Stimulated activated CD4-positive, alpha-beta T cell treated with anti-CD3 and anti-CD28 coated beads, Interleukin-2, amount 100 ng/mL, for 48 hours (primary cell): ENCODE measurements at regions not wholly inside any gene's neighbourhood (a gene's known extent, or its start where the extent isn't known, plus 50 kb on each side); places are given as distances from the start of the nearest gene placed in this dataset.

Experiments
- DNase-seq, 2 donors: peaks; one replicate each; pipeline ENCODE4 v3.0.0-alpha.2; 2020

- DNase-seq, result no peak
Measured at GRCh38 chr9:11338130-11338529, 725.3 kb upstream of the PTPRD start.

GRCh38 chr9:11340654-11341053 is 727.9 kb upstream of the PTPRD start:
- no peak for DNase-seq

- no peak for DNase-seq
Measured at GRCh38 chr9:11347437-11347836, 734.6 kb upstream of the PTPRD start.

GRCh38 chr9:11348366-11348765 is 735.6 kb upstream of the PTPRD start:
- no peak for DNase-seq

- DNase-seq, result no peak
Measured at GRCh38 chr9:11349187-11349586, 736.4 kb upstream of the PTPRD start.

DNA sequence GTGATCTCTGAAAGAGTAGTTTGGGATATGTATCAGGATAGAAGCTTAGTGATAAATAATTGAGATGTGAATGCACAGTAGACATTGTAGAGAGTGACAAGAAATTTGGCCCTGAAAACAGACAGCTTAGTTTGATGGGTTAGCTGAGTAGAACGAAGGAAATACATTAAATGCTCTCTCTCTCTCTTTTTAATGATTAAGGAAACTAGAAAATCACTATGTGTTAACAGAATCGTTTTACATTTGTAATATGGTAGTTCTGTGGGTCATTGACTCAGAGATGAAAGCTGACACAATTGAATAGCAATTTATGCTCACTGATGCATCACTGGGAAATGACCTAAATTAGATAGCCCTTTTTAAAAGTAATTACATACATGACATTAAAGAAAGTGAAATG is 739.8 kb upstream of the PTPRD start:
- no peak for DNase-seq

DNA sequence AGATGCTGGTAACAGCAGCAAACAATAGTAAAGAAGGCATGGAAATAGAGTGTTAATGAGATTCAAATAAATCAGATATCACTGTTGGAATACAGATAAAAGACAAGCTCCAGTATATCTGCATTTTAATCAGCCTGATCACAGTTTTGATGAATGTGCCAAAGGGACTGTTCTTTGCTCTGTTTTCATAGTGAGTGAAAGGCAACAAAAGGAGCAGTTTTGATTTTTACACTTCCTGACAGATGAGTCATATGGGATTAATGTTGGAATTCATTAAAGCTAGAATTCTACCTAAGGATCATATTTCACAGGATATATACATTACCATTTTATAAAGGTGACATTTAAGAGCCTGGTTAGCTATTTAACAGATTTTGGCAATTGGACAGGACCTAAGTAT is 743.3 kb upstream of the PTPRD start:
- DNase-seq, result no peak

GRCh38 chr9:11366585-11367129 is 753.9 kb upstream of the PTPRD start:
- no peak for DNase-seq

GRCh38 chr9:11374926-11375325 is 762.1 kb upstream of the PTPRD start:
- DNase-seq, result no peak

GRCh38 chr9:11402621-11403020 is 789.8 kb upstream of the PTPRD start:
- DNase-seq, result no peak

- DNase-seq, result no peak
Measured at GRCh38 chr9:11414241-11414640, 801.4 kb upstream of the PTPRD start.

DNA sequence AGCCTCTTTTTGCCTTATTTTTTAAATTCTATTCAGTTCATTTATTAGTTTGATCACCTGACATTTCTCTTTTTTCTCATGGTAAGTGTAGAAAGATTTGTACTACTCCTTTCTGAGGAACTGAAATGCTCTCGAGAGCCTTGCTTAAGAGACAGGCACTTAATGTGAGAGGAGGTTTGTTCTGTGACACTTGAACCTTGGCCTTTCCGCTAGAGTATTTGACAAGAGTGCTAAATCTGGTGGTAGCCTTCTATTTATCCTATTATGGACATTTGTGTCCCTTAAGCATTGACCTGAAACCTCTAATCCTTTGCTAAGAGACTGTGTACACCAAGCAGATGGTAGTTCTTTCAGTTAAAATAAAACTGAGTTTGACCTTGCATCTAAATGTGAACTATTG is 805.0 kb upstream of the PTPRD start:
- DNase-seq, result no peak

DNA sequence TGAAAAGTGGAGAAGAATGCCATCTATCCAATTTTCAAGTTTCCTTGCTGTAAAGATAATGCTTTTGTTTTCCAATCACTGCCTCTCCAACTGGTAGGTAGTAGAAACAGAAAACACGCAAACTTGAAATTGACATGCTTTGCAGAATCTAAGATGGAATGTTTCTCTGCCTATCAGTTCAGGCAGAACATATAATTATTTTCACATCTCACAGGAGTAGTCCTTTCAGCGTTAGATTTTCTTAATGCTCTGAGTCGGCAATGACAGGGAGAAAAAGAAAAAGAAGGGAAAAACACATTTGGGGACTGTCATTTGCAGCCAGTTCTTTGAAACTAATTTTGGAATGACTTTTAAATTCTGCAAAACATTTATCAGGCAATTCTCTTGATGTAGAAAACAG is 818.7 kb upstream of the PTPRD start:
- DNase-seq, result no peak

DNA sequence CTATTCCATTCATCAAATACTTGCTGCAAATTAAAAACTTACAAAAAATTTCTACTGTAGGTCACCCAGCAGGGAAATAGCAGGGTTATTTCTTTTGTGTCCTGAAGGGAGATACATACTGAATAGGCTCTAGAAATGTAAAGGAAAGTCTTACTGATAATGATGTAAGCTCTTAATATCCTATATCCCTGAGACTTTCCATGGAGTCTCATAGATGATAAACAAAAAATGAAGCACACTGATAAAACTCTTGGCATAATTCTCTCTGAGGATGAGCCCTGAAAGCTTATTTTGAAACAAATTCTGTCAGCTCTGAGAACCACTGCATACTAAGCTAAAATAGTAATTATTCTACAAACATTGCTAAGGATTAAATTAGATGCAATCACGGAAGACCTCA is 819.6 kb upstream of the PTPRD start:
- no peak for DNase-seq

DNA sequence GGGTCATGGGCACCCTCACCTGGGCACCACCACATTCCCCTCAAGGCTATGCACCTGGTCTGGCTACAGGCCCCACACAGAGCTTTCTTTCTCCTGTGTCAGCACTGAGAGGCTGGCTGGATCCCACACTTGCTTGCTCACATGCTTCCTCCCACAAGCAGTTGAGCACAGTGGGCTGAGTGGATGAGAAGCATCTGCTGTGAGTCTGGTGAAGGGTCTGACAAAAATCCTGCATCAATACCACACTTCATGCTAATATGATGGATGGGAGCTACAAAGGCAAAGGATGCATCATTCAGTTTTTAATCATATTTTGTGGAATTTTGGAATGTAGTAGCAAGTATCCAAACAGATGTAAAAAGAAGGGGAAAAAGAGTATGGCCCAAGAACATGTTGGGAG is 830.8 kb upstream of the PTPRD start:
- no peak for DNase-seq

DNA sequence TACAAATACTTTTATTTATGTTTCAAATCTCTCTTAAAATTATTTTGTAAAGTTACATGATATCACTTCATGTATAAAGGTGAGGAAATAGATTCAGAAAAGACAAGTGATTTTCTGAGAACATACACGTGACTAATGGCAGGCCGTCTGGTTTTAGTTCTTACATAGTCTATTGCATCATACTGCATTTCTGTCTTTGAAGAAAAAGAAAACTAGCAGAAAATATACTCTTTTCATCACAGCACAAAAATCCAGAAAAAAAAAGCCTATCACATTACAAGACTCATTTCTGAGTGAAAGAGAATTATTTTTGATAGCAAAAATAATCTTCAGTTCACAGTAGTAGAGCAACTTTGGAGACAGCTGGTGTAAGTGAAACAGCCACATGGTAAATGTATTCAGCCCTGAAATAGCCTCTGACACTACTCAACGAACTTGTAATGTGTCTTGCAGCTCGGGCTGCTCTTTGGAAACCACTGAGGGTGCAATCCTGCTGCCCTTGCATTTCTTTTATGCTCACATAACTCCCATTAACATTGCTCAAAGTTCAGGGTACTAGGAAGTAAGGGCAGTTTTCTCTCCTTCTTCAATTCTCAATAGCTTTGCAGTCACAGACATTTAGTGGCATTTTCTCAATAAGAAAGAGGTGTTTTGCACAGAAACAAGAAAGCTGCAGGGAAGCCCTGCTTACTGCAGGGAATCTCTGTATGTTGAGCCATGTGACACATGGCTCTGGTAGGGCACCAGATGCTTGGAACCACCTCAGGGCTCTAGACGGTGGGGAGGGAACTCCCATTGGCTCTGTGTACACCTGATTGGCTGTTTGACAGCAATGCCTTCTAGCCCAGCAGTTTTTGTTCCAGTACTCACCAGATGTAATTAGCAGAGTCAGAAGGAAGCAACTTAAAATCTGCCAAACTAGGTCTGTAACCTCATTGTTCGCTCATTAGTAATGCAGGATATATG is 845.3 kb upstream of the PTPRD start:
- no peak for DNase-seq

DNA sequence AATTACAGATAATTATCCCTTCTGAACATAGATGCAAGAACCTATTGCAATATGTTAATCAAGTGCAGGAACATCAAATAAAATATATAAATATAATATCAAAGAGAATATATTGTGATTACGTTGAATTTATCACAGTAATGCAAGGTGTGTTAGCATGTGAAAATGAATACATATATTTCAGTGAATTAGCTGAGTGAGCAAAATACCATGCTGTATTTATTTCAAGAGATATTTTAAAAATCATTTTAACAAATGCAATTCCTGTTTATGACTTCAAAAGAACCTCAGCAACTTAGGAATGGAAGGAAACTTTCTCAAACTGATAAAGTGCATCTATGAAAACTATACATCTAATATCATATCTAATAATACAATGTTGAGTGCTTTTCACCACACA is 856.9 kb upstream of the PTPRD start:
- DNase-seq, result no peak

DNA sequence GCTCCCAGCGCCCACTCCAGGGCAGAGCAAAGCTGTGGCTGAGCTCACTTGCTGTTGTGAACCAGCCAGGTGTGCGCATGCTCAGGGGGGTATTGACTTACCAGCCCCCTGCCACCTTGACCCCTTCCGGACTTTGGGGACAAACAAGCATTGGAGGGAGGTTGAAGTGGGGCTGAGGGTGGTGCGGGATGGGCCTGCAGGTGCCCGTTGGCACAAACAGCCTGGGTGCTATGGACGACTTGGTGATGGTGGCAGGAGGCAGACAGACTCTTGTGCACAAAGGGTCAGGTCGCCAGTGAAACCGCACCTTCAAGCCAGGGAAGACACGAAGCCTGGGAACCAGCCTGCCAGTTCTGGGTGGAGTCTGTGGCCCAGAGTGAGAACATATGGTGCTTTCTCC is 858.5 kb upstream of the PTPRD start:
- DNase-seq, result no peak

DNA sequence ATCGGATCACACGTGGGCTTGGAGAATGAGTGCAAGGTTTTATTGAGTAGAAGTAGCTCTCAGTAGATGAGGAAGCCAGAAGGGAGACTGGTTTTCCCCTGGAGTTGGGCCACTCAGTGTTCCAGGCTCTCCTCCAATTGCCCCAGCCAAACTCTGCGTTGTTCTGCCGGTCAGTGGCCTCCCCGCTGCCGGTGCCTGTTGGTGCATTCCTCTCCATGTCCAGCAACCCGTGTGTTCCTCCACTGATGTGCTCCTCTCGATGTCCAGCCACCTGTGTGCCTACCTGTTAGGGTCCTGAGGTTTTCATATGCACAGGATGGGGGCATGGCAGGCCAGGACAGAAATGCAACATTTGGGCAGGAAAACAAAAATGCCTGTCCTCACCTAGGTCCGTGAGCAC is 888.0 kb upstream of the PTPRD start:
- DNase-seq, result no peak

DNA sequence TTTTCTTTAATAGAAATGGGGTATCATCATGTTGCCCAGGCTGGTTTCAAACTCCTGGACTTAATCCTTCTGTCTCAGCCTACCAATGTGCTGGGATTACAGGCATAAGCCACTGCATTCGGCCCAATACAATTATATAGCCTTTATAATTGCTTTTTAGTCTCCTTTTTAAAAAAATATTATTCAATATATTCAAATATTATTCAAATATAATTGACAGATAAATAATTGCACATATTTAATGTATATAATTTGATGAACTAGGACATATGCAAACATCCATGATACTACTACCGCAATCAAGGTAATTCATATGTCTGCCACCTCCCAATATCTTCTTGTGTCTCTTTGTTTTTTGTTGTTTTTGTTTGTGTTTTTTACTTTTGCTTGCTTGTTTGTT is 894.2 kb upstream of the PTPRD start:
- DNase-seq, result no peak

DNA sequence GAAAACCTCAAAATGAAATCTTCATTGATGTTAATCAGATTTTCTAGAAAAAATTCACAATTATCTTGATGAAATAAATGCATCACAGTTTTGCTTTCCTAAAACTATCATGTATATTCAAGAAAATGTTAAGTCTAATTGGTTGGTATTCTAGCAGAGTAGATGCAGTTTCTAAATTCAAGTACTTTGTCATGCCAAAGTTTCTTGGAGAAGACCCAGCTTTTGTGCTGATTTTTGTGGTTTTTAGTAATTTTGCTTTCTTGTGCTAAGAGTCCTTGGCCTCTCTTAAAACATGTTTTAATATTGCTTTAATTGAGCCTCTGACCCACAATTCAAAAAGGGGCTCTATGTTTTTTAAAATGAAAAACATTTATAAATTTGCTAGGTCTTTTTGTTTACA is 924.8 kb upstream of the PTPRD start:
- DNase-seq, result no peak

DNA sequence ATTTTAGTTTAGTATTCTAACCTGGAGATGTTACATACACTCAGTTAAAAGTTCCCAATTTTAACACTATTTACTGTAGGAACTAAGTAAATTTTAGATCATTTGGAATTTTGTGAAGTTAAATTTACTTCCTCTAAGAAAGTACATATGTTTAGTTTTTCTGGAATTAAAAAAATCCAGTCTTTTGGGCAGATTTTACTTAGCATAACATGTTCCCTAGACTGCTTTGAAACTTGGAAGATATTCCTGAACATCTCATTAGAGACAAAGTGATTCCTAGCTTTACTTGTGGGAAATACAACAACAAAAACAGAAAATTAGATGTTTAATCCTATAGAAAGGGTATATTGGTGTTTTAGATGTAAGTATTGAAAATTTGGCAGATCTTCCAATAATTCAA is 930.0 kb upstream of the PTPRD start:
- no peak for DNase-seq

DNA sequence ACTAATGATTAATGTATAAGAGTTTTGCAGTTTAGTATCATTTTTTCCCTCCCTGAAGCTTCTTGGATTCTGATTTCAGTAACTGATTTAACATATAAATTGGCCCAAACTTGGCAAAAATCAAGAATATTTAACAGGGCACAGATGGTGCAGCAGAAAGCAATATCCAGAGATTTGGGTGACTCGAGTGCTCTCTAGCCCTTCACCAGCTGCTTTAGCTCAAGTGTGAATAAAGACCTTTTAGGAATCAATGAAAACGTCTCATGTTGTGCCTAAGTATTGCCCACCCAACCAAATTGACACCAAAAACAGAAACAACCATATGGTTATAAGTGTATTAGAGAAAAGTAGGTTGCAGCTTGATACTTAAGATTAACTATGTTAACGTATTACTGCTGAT is 933.4 kb upstream of the PTPRD start:
- DNase-seq, result no peak

- no peak for DNase-seq
Measured at GRCh38 chr9:11549311-11549794, 936.6 kb upstream of the PTPRD start.

DNA sequence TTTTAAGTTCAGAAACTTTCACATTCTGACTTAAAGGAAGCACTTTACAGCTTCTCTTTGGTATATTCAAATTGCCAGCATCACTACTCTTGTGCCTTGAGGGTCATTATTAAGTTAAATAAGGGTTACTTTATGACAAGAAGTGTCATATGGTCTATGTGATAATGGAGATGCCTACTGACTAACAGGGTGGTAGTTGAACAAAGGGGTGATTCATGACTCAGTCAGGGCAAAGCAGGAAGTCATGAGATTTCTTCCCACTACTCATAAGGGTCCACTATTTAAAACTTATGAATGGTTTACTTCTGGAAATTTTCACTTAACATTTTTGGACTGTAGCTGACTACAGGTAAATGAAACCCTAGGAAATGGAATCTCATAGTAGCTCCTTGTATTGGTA is 938.3 kb upstream of the PTPRD start:
- DNase-seq, result no peak
